ENCODE measurements at regions not wholly inside any gene's neighbourhood (a gene's known extent, or its start where the extent isn't known, plus 50 kb on each side); places are given as distances from the start of the nearest gene placed in this dataset.
"Not testable (repeated sequence)": the region's sequence is repeated elsewhere in the genome, so short reads cannot be mapped to it uniquely, and the experiment has no call there.

DNA sequence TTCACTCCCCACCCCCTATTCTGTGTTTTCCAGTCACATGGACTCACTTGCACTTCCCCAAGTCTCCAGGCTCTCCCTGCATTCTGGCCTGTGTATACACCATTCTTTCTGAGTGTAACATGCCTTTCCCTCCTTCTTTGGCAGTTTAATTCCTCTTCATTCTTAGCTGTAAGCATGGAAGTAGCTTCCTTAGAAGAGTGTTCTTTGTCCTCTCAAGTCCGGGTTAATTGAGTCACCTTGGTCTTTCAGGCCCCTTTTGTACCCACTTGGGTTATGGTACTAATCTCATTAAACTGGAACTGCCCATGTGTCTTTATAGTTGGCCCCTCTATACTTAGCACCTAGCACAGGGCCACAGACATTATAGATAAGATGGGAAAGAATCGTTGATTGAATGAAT lies 525.3 kb upstream of the ADGRL4 start:
- FAIRE-seq: no peak
- no peak for DNase-seq (ENCODE audit: insufficient read length, low spot score)
- no peak for TF ChIP-seq POLR2A (IDR thresholded peaks at IDR 0.05; ENCODE audit: low read depth, low read length)

- DNase-seq (ENCODE audit: insufficient read length, low spot score) (no peak), FAIRE-seq (no peak)
- TF ChIP-seq POLR2A (IDR thresholded peaks at IDR 0.05; ENCODE audit: low read depth, low read length): no peak
Observed at GRCh38 chr1:79530476-79530875, 523.9 kb upstream of the ADGRL4 start.

GRCh38 chr1:79530055-79530454 lies 523.5 kb upstream of the ADGRL4 start:
- no peak for DNase-seq (ENCODE audit: insufficient read length, low spot score)
- no peak for TF ChIP-seq POLR2A (IDR thresholded peaks at IDR 0.05; ENCODE audit: low read depth, low read length)
- no peak for FAIRE-seq

GRCh38 chr1:79524126-79524525 lies 517.6 kb upstream of the ADGRL4 start:
- no peak for DNase-seq (ENCODE audit: insufficient read length, low spot score)
- TF ChIP-seq POLR2A (IDR thresholded peaks at IDR 0.05; ENCODE audit: low read depth, low read length): no peak
- FAIRE-seq: no peak

GRCh38 chr1:79519084-79519760 lies 512.7 kb upstream of the ADGRL4 start:
- FAIRE-seq: no peak
- no peak for TF ChIP-seq POLR2A (IDR thresholded peaks at IDR 0.05; ENCODE audit: low read depth, low read length)
- DNase-seq (ENCODE audit: insufficient read length, low spot score): no peak

DNA sequence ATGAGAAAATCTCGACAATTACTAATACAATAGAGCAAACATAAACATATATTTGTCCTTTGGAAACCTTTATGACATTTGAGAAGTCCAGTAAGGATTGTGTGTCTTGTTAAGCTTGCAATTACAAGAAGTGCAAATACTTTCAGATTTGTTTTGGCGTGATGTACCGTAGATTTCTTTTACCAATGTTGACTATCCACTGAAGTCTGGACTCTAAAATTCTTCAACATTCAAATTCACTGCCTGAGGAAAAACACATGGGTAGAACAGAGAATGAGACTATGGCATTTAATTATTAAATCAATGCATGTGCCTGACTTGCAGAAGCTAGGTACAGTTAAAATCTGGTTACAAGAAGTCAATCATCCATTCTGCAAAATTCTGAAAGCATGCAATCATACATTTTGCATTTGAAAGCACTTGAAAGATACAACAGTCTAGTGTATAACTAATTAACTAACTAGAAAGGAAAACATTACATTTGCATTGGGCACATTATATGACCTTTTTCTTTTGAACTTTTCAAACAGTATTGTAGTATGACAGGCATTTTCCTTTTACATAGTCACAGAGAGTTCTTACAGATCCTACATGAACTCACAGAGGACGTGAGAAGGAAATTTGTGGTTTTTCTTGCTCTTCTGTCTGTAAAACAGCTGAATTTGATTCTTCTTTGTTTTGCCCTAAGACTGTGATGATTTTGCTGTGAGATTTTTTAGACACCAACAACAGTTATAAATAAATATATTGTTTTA lies 511.1 kb upstream of the ADGRL4 start:
- DNase-seq (ENCODE audit: insufficient read length, low spot score): no peak

DNA sequence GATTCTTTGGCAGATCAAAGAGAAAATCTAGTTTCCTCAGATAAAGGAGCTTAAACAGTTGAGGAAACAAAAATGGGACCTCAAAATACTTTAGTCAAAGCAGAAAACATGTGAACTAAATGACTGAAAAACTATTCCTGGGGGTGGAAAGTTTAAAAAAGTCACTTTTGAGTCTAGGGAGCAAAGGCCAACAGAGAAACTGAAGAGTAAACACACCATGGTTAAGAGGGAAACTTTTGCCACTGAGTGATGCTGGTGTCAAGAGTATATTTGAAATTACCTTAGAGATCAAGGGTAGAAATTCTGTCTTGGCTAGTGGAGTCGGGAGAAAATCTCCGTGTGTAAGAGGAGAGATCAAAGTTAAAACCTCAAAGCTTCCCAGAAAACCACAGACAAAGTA lies 501.2 kb upstream of the ADGRL4 start:
- TF ChIP-seq POLR2A (IDR thresholded peaks at IDR 0.05; ENCODE audit: low read depth, low read length): no peak
- DNase-seq (ENCODE audit: insufficient read length, low spot score): no peak
- no peak for FAIRE-seq

More for the DNA sequence above, 511.1 kb upstream of the ADGRL4 start:
- no peak for TF ChIP-seq POLR2A (IDR thresholded peaks at IDR 0.05; ENCODE audit: low read depth, low read length)
- FAIRE-seq: no peak

DNA sequence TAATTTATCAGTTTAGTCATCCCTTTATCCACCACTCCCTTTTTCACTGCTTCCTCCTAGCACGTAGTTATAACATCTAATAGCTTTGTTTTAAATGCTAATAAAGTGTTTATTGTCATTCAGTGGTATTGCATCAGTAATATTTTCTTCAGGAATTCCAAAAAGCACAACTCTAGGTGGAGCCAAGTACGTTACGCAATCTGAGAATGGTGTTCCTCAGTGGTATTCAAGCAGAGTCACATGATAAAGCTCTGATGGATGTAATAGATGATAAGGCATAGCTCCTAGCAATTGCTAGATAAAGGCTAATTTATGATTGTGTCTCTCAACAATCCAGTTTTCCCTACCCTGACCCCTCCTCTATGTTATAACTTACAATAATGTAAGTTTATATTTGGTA lies 494.6 kb upstream of the ADGRL4 start:
- TF ChIP-seq POLR2A (IDR thresholded peaks at IDR 0.05; ENCODE audit: low read depth, low read length): no peak
- DNase-seq (ENCODE audit: insufficient read length, low spot score) (no peak), FAIRE-seq (no peak)

- DNase-seq (ENCODE audit: insufficient read length, low spot score) (no peak), FAIRE-seq (no peak)
- TF ChIP-seq POLR2A (IDR thresholded peaks at IDR 0.05; ENCODE audit: low read depth, low read length): no peak
Observed at GRCh38 chr1:79499541-79499940, 493.0 kb upstream of the ADGRL4 start.

DNA sequence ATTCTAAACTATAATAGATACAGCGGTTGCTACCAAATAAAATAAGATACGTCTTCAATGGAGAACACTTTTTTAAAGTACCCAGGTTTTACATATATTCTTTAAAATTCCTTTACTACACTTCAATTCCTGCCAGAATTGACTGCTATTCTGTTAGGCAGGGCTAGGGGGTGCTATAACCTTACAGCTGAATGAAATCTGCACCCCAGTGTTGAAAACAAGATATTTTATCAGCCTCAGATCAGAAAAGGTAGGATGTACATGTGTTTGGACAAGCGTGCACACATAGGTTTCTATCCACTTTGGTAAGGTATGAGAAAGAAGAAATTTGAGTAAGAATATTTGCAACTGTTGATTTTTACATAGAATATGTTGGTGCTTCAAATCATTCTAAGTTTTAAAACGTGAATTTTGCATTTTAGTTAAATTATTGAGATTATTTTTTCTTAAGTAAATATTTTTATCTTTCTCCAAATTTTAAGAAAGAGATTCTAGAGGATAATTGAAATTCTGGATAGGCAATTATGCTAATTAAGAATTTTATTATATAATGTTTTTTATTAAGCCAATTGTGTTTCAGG lies 490.8 kb upstream of the ADGRL4 start:
- FAIRE-seq: peak; percentile 50
- peak; percentile 14 for DNase-seq (ENCODE audit: insufficient read length, low spot score)
- no peak for TF ChIP-seq POLR2A (IDR thresholded peaks at IDR 0.05; ENCODE audit: low read depth, low read length)

DNA sequence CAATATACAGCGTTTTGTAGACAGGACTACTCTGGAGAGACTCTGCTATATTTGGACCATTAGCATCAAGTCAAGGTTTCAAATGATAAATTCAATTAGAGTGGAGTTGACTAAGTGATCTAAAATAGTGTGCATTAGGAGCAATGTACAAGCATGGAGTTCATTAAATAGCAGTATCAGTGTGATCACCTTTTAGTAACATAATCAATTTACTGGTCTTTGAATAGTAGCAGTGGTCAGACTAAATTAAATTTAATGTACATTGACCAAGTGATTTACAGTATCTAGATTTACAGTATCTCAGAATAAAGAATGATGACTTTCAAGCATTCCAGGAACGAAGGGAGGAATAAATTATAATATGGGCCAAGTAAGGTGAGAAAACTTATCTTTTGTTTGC lies 489.6 kb upstream of the ADGRL4 start:
- no peak for FAIRE-seq
- DNase-seq (ENCODE audit: insufficient read length, low spot score): no peak
- TF ChIP-seq POLR2A (IDR thresholded peaks at IDR 0.05; ENCODE audit: low read depth, low read length): no peak

GRCh38 chr1:79493702-79494101 lies 487.2 kb upstream of the ADGRL4 start:
- not testable (repeated sequence) for FAIRE-seq; DNase-seq (ENCODE audit: insufficient read length, low spot score)

- not testable (repeated sequence) for DNase-seq (ENCODE audit: insufficient read length, low spot score); FAIRE-seq
Observed at GRCh38 chr1:79488572-79489121, 482.1 kb upstream of the ADGRL4 start.

DNA sequence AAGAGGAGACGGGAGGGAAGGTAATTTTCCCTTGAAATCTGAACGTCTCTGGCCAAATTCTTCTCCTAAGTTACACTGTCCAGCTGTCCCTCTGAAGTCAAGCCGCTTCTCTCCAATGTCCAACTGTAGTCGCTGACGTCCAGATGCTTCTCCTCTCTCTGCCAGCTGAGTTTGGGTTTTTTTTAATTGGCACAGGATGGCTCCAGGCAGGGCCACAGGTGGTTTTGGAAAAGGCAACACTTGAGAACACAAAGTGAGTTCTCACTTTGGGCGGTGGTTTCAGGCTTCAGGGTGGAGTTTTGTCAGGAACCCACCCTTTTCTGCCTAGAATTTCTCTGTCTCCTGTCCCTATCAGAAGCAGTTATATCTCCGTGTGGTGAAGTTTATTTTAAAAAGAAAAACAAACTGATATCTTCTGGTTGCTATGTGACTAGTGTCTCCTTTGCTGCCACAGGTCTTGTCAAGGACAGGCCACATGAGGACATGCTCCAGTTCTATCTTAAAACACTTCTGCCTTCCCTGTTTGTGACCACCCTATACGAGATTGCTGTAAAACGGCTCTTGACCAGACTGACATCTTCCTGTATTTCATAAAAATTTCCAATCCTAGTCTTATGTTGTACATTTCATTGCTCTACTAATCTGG lies 472.3 kb upstream of the ADGRL4 start:
- no peak for TF ChIP-seq POLR2A (IDR thresholded peaks at IDR 0.05; ENCODE audit: low read depth, low read length)
- FAIRE-seq: no peak

More for the DNA sequence above, 472.3 kb upstream of the ADGRL4 start:
- no peak for DNase-seq (ENCODE audit: insufficient read length, low spot score)
